ENCODE measurements at regions not wholly inside any gene's neighbourhood (a gene's known extent, or its start where the extent isn't known, plus 50 kb on each side); places are given as distances from the start of the nearest gene placed in this dataset.

- DNase-seq, result no peak
- TF ChIP-seq CTCF (IDR thresholded peaks at IDR 0.05) (no peak), POLR2A (IDR thresholded peaks at IDR 0.05) (no peak)
- Histone ChIP-seq H3K36me3 (replicated peaks in 1 of 2) (no peaks in the 10 kb centered on the region), H3K27me3 (no peaks in the 10 kb centered on the region), H3K9me3 (replicated peaks in 1 of 3) (no peaks in the 10 kb centered on the region), H3K4me1 (replicated peaks in 1 of 2) (no peaks in the 10 kb centered on the region), H3K4me3 (no peak overlapping the region), H3K27ac (no peak overlapping the region)
- WGBS, 4 donors, result 74 to 97% (median 87%) methylated on average over 1 of the region's 1 CpG
- intact Hi-C loops (cut with DNase I), result no loop called here
Observed at GRCh38 chr11:130787973-130788570, 128.2 kb downstream of the SNX19 start.

GRCh38 chr11:130789056-130789640, 127.1 kb downstream of the SNX19 start:
- TF ChIP-seq CTCF (IDR thresholded peaks at IDR 0.05) (no peak), POLR2A (IDR thresholded peaks at IDR 0.05) (no peak)
- no peak for DNase-seq
- H3K9me3 ChIP-seq (replicated peaks in 1 of 3), result no peaks in the 10 kb centered on the region
- 70 to 83% (median 80%) methylated on average over 2 to 3 of the region's 3 CpGs for WGBS, 4 donors
- peaks cover 6% of the 10 kb centered on the region for H3K27me3 ChIP-seq
- intact Hi-C loops (cut with DNase I), result no loop called here
- H3K4me3 ChIP-seq, result no peak overlapping the region
- H3K36me3 ChIP-seq (replicated peaks in 1 of 2), result no peaks in the 10 kb centered on the region
- H3K4me1 ChIP-seq (replicated peaks in 1 of 2), result no peaks in the 10 kb centered on the region
- H3K27ac ChIP-seq, result no peak overlapping the region

- Histone ChIP-seq H3K27ac (no peak overlapping the region), H3K9me3 (replicated peaks in 1 of 3) (no peaks in the 10 kb centered on the region), H3K36me3 (replicated peaks in 1 of 2) (no peaks in the 10 kb centered on the region), H3K27me3 (peaks cover 6% of the 10 kb centered on the region), H3K4me1 (replicated peaks in 1 of 2) (no peaks in the 10 kb centered on the region), H3K4me3 (no peak overlapping the region)
- intact Hi-C loops (cut with DNase I), result no loop called here
- no peak for TF ChIP-seq CTCF (IDR thresholded peaks at IDR 0.05)
- TF ChIP-seq POLR2A (IDR thresholded peaks at IDR 0.05), result no peak
- no peak for DNase-seq
- 83 to 96% (median 91%) methylated on average over 2 of the region's 2 CpGs for WGBS, 4 donors
Observed at GRCh38 chr11:130790689-130791088, 125.6 kb downstream of the SNX19 start.

GRCh38 chr11:130792772-130793171, 123.5 kb downstream of the SNX19 start:
- Histone ChIP-seq H3K27ac (no peak overlapping the region), H3K4me1 (replicated peaks in 1 of 2) (no peaks in the 10 kb centered on the region), H3K4me3 (no peak overlapping the region), H3K27me3 (peaks cover 6% of the 10 kb centered on the region), H3K36me3 (replicated peaks in 1 of 2) (no peaks in the 10 kb centered on the region), H3K9me3 (replicated peaks in 1 of 3) (no peaks in the 10 kb centered on the region)
- intact Hi-C loops (cut with DNase I), result no loop called here
- no peak for DNase-seq
- TF ChIP-seq CTCF (IDR thresholded peaks at IDR 0.05) (no peak), POLR2A (IDR thresholded peaks at IDR 0.05) (no peak)
